Activated T-cell treated with anti-CD3 and anti-CD28 coated beads, Interleukin-2, amount 50 U/mL, for 72 hours (primary cell): ENCODE measurements at regions not wholly inside any gene's neighbourhood (a gene's known extent, or its start where the extent isn't known, plus 50 kb on each side); places are given as distances from the start of the nearest gene placed in this dataset.

Experiments used
- ATAC-seq, 2 donors: fragments of 150-1000 bp; cut with Tn5 transposase; replicated peaks in 1 of 2; 2 replicates each; pipeline ENCODE4 v1.10.0; 2021; ENCODE audit warnings: moderate library complexity in 2 of 2, mild to moderate bottlenecking in 1 of 2
- DNase-seq, 2 donors: peaks; one replicate each; pipeline ENCODE4 v3.0.0; 2021 to 2022; ENCODE audit warnings: mixed read lengths in 1 of 2
- H3K27ac Mint-ChIP-seq: one replicate; pipeline ENCODE4 v1.8.0; 2022; ENCODE audit warnings: mild to moderate bottlenecking, moderate library complexity, mixed read lengths
- H3K27me3 Mint-ChIP-seq: one replicate; pipeline ENCODE4 v1.8.0; 2022; ENCODE audit warnings: low read depth, mixed read lengths
- H3K36me3 Mint-ChIP-seq, 2 donors: one replicate each; pipeline ENCODE4 v1.8.0; 2022; ENCODE audit warnings: mixed read lengths in 2 of 2, mild to moderate bottlenecking in 1 of 2; ENCODE audit not compliant: insufficient read depth in 2 of 2
- H3K4me1 Mint-ChIP-seq: one replicate; pipeline ENCODE4 v1.8.0; 2022; ENCODE audit warnings: low read depth, mixed read lengths
- H3K4me3 Mint-ChIP-seq, 2 donors: one replicate each; pipeline ENCODE4 v1.8.0; 2022; ENCODE audit warnings: mild to moderate bottlenecking in 2 of 2, mixed read lengths in 2 of 2, moderate library complexity in 2 of 2
- H3K9me3 Mint-ChIP-seq, 2 donors: one replicate each; pipeline ENCODE4 v1.8.0; 2022; ENCODE audit warnings: mixed read lengths in 2 of 2

DNA sequence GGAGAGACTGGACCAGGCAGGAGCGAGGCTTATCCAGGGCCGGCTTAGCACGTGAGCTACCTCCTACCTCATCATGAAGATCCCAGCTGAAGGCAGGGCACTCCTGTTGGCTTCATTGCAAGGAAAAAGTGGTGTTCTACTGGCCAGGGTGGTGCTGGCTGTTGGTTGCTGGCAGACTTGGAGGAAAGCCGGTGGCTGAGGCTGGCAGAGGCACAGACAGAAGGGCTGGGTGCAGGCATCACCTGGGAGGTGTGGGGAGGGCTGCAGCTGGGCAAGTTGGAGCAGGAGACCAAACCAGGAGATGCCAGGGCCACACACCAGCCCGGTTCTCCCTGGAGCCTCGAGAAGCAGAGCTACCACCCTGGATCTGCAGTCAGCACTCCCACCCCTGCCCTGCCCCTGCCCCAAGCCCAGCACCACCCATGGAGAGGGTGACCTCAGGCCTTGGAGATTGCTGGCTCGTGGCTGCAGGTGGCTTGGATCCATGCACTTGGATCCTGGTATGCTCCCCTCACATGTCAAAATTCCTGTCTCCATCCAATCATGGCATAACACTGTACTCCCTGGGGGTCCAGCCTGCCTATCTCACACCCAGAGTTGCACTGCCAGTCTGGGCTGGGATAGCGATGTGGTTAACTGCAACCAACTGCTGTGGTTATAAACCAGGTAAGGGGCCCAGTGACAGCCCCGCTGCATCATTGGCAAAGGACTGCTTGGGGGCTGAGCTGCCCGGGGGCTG lies 49.7 kb downstream of the GLI2 start:
- DNase-seq = no peak

DNA sequence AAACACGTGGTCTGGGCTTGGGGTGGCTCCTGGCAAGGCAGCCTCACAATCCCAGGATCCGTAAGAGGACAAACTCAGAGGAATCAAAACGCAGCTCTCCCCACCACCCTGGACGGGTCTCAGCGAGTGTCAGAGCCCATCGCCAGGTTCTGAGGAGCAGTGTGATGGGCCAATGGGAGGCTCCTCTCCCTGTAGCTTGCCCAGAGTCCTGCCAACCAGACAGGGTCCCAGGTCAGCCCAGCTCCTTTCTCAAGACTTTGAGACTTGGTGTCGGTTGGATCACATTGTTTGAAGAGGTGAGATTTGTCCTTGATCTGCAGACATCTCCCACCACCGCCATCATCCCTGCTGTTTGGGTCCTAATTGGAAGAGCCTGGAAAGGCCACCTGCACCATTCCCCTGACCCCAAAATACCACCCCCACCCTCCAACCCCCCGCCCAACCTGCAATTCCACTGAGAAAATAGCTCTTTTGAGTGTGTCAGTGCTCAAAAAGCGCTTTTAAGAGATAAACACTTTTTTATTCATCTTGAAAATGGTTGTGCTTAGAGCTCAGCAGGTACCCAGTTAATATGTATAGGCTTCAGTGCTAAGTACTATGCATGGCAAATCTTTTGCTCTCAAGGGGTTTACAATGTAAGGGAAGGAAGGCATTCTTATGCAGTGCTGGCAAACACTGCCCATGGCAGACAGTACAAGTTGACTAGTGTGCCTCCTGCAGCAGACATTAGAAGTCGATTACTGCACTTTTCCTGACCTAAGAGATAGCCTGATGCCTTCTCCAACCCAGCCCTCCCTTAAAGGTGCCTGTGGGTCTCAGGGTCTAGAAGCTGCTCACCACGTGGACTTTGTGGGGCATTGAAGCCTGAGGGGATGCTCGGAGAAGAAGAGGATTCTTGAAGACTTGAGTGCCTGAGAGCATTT lies 50.6 kb downstream of the GLI2 start:
- ATAC-seq = no peak
- no peak overlapping the region for H3K27ac Mint-ChIP-seq
- no peak overlapping the region for H3K4me3 Mint-ChIP-seq
- H3K27me3 Mint-ChIP-seq = no peaks in the 10 kb centered on the region
- no peaks in the 10 kb centered on the region for H3K36me3 Mint-ChIP-seq
- H3K9me3 Mint-ChIP-seq = no peaks in the 10 kb centered on the region
- H3K4me1 Mint-ChIP-seq = peaks cover 13% of the 10 kb centered on the region
- DNase-seq = no peak

More for the DNA sequence above, 49.7 kb downstream of the GLI2 start:
- Mint-ChIP-seq H3K27ac (no peak overlapping the region), H3K36me3 (no peaks in the 10 kb centered on the region), H3K4me1 (peaks cover 13% of the 10 kb centered on the region), H3K9me3 (no peaks in the 10 kb centered on the region), H3K27me3 (no peaks in the 10 kb centered on the region), H3K4me3 (no peak overlapping the region)
- no peak for ATAC-seq

DNA sequence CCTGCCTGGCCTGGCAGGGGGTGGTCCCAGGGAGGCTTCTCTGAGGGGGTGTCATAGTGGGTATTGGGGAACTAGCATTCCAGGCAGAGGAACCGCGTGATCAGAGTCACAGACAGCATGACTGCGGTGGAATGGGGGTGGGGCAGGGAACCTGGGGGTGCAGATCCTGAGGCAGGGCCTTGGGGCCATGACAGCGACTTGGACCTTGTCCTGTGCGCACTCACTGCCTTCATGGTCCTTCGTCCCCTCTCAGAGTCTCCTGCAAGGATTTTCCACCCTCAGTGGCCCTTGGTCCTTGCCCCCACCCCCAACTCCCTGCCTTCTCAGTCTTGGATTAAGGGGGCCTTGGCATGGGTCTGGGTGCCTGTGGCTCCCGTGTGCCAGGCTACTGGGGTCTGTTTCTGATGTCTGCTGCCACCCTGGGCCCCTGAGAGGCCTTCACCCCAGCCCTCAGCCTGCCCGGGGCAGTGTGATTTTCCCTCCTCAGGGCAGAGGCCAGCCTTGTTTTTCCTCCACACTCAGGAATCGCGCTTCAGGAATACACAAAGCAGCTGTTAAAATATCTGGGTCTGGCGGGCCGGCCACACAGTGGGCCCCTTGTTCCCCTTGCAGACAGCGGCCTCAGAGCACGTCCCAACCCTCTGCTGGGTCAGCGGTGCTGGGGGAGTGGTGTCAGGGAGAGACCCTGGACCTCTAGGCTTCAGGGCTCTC lies 51.6 kb downstream of the GLI2 start:
- Mint-ChIP-seq H3K4me3 (no peak overlapping the region), H3K4me1 (peaks cover 13% of the 10 kb centered on the region), H3K36me3 (no peaks in the 10 kb centered on the region), H3K9me3 (no peaks in the 10 kb centered on the region), H3K27me3 (no peaks in the 10 kb centered on the region), H3K27ac (no peak overlapping the region)
- no peak for ATAC-seq
- no peak for DNase-seq

DNA sequence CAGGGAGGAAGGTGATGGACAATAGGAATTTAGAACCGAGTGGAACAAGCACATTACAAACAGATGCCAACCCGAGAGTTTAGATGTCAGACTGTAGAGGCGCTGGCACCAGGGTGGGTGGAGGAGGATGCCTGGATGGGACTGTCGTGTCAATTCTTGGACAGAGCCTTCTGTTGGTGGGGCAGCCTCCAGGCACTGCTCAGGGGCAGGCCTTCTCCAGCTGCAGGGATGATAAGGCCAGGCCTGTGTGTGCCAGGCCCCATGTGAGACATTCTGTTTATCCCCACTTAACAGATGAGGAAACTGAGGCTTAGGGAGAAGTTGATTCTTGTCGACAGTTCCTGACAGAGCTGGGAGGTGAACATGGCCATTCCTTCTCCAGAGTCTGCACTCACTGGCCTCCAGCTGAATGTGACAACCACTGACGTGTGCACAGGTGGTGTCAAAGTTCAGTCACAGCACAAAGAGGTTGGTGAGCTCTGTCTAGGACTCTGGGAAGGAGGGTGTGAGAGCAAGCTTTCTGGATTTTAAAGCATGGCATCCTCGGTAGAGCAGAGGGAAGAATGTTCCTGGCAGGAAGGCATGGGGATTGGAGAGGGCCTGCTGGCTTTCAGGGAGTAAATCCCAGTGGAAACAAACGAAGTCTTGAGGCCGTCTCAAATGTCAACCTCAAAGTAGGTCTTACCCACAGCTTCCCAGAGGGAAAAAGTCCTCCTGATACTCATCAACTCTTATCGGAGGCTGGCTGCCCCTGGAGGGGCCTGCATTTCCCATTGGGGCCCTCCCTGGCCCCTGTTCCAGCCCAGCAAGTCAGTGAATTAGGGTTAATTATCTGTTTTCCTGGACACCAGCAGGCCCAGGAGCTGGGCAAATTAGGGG lies 52.4 kb downstream of the GLI2 start:
- H3K9me3 Mint-ChIP-seq = no peaks in the 10 kb centered on the region
- H3K27ac Mint-ChIP-seq = no peak overlapping the region
- H3K4me1 Mint-ChIP-seq = peaks cover 7% of the 10 kb centered on the region
- no peak overlapping the region for H3K4me3 Mint-ChIP-seq
- no peak for ATAC-seq
- no peak for DNase-seq
- H3K27me3 Mint-ChIP-seq = no peaks in the 10 kb centered on the region
- no peaks in the 10 kb centered on the region for H3K36me3 Mint-ChIP-seq

DNA sequence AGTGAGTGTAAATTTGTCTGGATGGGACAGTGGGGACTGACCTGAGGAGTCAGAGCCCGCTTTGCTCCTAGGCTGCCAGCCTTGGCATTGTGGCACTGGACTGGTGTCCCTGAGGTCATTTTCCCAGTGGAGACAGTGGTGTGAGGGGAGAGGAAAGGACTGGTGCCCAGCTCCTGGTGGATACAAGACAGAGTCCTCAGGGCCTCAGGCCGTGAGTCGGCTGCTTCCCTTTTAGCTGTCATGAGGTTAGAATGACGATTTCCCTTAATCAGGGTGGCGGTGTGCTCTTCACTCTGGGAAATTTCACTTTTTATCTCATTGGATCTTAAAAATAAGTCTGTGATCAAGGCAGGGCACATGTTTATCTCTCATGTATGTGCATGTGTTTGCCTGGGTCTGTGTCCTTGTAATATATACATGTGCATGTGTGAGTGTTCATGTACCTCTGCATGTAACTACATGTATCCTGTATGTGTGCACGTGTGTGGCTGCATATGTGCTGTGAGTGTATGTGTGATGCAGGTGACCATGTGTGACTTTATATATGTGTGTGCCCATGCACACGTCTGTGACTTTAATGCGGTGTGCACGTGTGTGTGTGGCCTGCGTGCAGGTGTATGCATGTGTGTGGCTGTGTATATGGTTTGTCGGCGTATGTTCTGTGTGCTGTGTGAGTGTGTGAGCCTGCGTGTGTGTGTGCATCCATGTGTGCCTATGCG lies 55.7 kb downstream of the GLI2 start:
- ATAC-seq = no peak
- H3K36me3 Mint-ChIP-seq = no peaks in the 10 kb centered on the region
- no peak overlapping the region for H3K4me3 Mint-ChIP-seq
- H3K9me3 Mint-ChIP-seq = no peaks in the 10 kb centered on the region
- H3K27me3 Mint-ChIP-seq = no peaks in the 10 kb centered on the region
- H3K4me1 Mint-ChIP-seq = no peaks in the 10 kb centered on the region
- no peak for DNase-seq
- H3K27ac Mint-ChIP-seq = no peak overlapping the region

DNA sequence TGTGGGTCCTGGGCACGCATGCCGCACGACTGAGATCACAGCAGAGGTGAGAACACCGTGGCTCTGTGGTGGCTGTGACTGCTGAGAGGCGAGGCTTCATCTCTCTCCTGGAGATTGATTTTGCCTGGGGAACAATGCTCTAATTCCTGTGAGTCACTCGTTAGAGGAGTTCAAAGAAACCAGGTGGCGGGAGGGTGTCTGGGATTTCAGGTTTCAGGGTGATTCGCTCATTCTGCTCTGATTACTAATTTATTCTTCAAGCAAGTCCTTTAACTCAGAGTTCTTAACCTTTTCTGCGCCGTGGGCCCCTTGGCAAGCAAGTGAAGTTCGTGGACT lies 56.3 kb downstream of the GLI2 start:
- Mint-ChIP-seq H3K27me3 (no peaks in the 10 kb centered on the region), H3K36me3 (no peaks in the 10 kb centered on the region), H3K27ac (no peak overlapping the region), H3K4me1 (no peaks in the 10 kb centered on the region), H3K4me3 (no peak overlapping the region), H3K9me3 (no peaks in the 10 kb centered on the region)
- DNase-seq (no peak), ATAC-seq (no peak)

DNA sequence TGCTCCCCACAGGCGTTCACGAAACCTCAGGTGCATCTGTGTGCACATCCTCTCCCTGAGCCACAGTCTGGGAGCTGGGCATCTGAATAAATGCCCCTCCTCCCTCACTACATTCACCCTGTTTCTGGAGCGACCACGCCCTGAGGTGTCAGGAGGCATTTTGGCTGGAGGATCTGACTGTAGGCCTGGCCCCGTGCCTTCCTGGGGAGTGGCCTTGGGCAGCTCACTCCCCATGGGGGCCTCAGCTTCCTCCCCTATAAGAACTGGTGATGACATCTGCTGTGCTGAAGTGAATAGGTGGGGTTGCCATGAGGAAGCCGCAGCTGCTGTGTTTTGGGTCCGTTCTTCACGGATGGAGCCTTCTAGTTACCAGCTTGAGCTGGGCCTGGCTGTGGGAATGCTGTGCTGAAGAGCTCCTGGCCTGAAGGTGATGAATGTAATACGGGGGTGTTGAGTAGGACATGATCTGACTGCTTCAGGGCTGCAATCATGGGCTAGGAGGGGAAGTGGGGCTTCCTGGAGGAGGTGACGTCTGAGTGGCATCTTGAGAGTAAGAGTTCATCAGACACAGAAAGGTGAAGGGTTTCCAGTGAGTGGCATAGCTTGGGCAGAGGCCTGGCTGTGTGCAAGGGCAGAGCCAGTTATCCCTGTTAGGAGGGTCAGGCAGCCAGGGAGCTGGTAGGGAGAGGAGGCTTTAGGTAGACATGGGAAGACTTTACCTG lies 58.2 kb downstream of the GLI2 start:
- no peaks in the 10 kb centered on the region for H3K4me1 Mint-ChIP-seq
- no peaks in the 10 kb centered on the region for H3K9me3 Mint-ChIP-seq
- no peak for DNase-seq
- H3K36me3 Mint-ChIP-seq = no peaks in the 10 kb centered on the region
- no peak for ATAC-seq
- H3K27ac Mint-ChIP-seq = no peak overlapping the region
- no peaks in the 10 kb centered on the region for H3K27me3 Mint-ChIP-seq
- no peak overlapping the region for H3K4me3 Mint-ChIP-seq

DNA sequence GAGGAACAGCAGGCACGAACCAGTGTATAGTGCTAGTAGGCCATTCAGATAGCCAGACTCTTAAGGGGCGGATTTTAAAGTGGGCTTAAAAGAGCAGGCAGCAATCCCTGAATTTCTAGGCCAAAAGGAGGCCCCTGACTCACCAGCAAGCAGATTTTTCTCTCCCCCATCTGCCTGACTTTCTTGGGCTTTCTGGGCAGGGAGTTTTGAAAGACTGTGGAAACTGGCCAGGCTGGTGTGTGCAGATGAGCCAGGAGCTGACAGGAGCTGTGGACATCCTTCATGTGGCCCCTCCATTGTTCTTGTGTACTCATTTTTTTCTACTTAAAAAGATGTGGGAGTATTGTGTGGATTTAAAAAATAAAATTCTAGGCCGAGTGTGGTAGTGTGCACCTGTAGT lies 59.0 kb downstream of the GLI2 start:
- no peaks in the 10 kb centered on the region for H3K36me3 Mint-ChIP-seq
- no peak overlapping the region for H3K4me3 Mint-ChIP-seq
- DNase-seq (no peak), ATAC-seq (no peak)
- no peaks in the 10 kb centered on the region for H3K4me1 Mint-ChIP-seq
- no peak overlapping the region for H3K27ac Mint-ChIP-seq
- H3K9me3 Mint-ChIP-seq = no peaks in the 10 kb centered on the region
- no peaks in the 10 kb centered on the region for H3K27me3 Mint-ChIP-seq

DNA sequence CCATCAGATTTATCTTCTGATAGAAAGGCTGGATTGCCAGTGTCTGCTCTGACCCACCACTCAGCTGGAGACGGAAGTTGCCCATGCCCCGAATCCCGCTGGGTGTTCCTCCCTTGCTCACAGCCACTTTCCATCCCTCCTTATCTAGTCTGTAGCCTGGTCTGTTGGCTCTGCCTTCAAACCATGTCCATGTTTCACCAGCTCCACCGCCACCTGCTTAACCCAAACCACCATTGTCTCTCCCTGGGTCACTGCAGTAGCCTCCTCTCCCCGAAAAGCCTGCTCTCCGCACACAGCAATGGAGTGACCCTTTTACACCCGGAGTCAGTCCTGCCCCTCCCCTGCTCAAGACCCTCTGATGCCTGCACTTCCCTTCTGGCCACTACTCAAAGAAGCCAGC lies 60.4 kb downstream of the GLI2 start:
- Mint-ChIP-seq H3K9me3 (no peaks in the 10 kb centered on the region), H3K27me3 (no peaks in the 10 kb centered on the region), H3K36me3 (no peaks in the 10 kb centered on the region), H3K4me3 (no peak overlapping the region), H3K4me1 (no peaks in the 10 kb centered on the region), H3K27ac (no peak overlapping the region)
- DNase-seq (no peak), ATAC-seq (no peak)

DNA sequence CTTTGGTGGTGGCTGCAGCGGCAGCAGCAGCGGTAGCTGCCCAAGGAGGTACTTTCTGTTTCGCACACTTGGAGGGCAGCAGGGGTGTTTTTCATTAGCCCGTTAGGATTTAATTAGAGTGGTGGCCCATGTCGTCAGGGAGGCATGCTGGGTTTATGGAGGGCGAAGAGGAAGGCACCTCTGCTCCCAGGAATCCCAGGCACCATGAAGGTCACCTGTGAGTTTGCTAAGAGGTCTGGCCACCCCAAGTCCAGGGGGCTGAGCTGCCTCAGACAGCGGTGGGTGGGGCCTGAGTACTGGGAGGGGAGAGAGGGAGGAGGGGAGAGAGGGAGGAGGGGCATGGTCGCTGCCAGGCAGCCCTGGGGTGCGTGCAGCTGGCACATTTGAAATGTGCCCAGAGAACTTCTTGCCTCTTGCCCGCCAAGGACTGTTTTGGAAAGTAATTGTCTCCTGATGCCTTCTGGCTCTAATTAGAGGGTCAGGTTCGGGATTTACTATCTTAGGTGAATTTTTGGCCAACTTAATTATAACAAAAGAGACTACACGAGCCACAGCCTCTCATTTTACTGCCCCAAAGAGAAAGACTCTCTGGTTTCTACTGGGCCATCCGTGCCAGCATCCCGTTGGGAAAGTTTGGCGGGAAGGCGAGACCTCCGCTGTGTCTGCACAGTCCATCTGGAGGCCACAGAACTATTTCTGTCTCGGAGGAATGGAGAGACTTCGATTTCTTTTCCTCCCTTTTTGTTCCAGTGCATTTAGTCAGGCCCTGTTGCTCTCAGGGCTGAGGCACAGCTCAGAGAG lies 62.0 kb downstream of the GLI2 start:
- H3K36me3 Mint-ChIP-seq = no peaks in the 10 kb centered on the region
- ATAC-seq (no peak), DNase-seq (no peak)
- H3K27me3 Mint-ChIP-seq = no peaks in the 10 kb centered on the region
- H3K4me3 Mint-ChIP-seq = no peak overlapping the region
- H3K27ac Mint-ChIP-seq = no peak overlapping the region
- no peaks in the 10 kb centered on the region for H3K9me3 Mint-ChIP-seq
- H3K4me1 Mint-ChIP-seq = no peaks in the 10 kb centered on the region

DNA sequence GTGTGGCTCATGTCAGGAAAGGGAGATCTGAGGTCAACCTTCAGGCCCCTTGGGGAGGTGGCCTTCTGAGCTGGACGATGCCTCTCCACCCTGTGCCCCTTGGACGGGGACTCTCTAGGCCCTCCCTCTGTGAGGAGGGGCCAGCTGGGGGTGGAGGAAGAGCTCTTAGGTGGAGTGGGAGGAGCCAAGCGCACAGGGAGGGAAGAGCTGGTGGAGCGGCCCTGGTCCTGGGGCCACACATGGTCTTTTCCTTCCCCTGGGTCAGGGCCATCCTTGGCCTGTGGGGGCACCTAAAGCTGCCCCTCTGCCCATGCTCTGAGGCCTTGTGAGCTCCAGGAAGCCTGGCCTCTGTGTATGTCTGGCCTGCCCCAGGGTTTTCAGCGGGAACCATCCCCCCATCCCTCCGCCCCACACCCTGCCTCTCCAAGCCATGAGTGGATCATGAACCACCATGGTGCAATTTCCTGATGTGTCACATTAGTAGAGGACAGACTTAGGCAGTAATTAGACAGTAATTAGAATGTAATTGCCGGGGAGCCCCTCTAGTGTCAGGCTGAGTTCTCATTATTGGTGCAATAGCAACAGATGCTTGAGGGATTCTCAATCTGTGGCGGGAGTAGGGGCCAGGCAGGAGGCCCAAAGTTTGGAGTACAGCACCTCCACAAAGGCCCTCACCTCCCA lies 63.0 kb downstream of the GLI2 start:
- H3K4me3 Mint-ChIP-seq = no peak overlapping the region
- H3K27ac Mint-ChIP-seq = no peak overlapping the region
- DNase-seq (no peak), ATAC-seq (no peak)
- no peaks in the 10 kb centered on the region for H3K27me3 Mint-ChIP-seq
- H3K36me3 Mint-ChIP-seq = no peaks in the 10 kb centered on the region
- H3K4me1 Mint-ChIP-seq = no peaks in the 10 kb centered on the region
- H3K9me3 Mint-ChIP-seq = no peaks in the 10 kb centered on the region
